OCI-LY3 (cell line): ENCODE measurements at regions not wholly inside any gene's neighbourhood (a gene's known extent, or its start where the extent isn't known, plus 50 kb on each side); places are given as distances from the start of the nearest gene placed in this dataset.

Experiments
- H2AFZ ChIP-seq: fragments of 200-600, 300-600 bp; shearing (Covaris generic); 2 replicates; pipeline ENCODE4 v1.6.0; 2014; ENCODE audit warnings: antibody characterized with exemption, low read depth, low read length
- H3K27ac ChIP-seq: fragments of 200-600, 300-600 bp; sonication (generic); 2 replicates; pipeline ENCODE4 v1.5.1; 2014; ENCODE audit warnings: mild to moderate bottlenecking, low read length, moderate library complexity, mixed read lengths
- H3K27me3 ChIP-seq: fragments of 200-600, 300-600 bp; sonication (generic); 2 replicates; pipeline ENCODE4 v1.6.1; 2014; ENCODE audit warnings: low read depth, low read length, mixed read lengths
- H3K36me3 ChIP-seq: fragments of 200-600, 300-600 bp; sonication (generic); replicated peaks from 2 replicates; pipeline ENCODE3; 2014; ENCODE audit warnings: low read depth, low read length, mixed read lengths
- H3K4me1 ChIP-seq: fragments of 300-600, 200-600 bp; sonication (generic); 2 replicates; pipeline ENCODE4 v1.6.1; 2014; ENCODE audit warnings: low read length, mixed read lengths
- H3K4me2 ChIP-seq: fragments of 200-600, 300-600 bp; sonication (generic); 2 replicates; pipeline ENCODE4 v1.6.1; 2014; ENCODE audit warnings: low read length, mixed read lengths
- H3K4me3 ChIP-seq: fragments of 300-600, 200-600 bp; sonication (generic); 2 replicates; pipeline ENCODE4 v1.5.1; 2014; ENCODE audit warnings: antibody characterized with exemption, mild to moderate bottlenecking, low read length, moderate library complexity
- H3K79me2 ChIP-seq: fragments of 300-600, 200-600 bp; shearing (Covaris generic); 2 replicates; pipeline ENCODE4 v1.6.1; 2014; ENCODE audit warnings: mild to moderate bottlenecking, low read length, mixed read lengths
- H3K9ac ChIP-seq: fragments of 300-600, 200-600 bp; shearing (Covaris generic); 2 replicates; pipeline ENCODE4 v1.6.0; 2014; ENCODE audit warnings: mild to moderate bottlenecking, low read length, moderate library complexity
- H3K9me3 ChIP-seq: fragments of 200-600, 300-600 bp; shearing (Covaris generic); 2 replicates; pipeline ENCODE4 v1.6.1; 2014; ENCODE audit warnings: low read length, mixed read lengths; ENCODE audit not compliant: insufficient read depth
- H4K20me1 ChIP-seq: fragments of 200-600, 300-600 bp; sonication (generic); 2 replicates; pipeline ENCODE4 v1.6.1; 2016; ENCODE audit warnings: low read length, mixed read lengths; ENCODE audit not compliant: insufficient read depth
- EZH2phosphoT487 ChIP-seq: fragments of 200-600 bp; shearing (Covaris generic); IDR thresholded peaks from 2 replicates; pipeline ENCODE4 v1.6.1; 2018; ENCODE audit warnings: antibody characterized with exemption, mixed run types, low read depth
- TF ChIP-seq, protein P1 (sequence below): fragments of 200-600, 300-600 bp; sonication (generic); IDR thresholded peaks from 2 replicates; pipeline ENCODE4 v1.5.1; 2014; ENCODE audit warnings: antibody characterized with exemption, low read length, low read depth

DNA sequence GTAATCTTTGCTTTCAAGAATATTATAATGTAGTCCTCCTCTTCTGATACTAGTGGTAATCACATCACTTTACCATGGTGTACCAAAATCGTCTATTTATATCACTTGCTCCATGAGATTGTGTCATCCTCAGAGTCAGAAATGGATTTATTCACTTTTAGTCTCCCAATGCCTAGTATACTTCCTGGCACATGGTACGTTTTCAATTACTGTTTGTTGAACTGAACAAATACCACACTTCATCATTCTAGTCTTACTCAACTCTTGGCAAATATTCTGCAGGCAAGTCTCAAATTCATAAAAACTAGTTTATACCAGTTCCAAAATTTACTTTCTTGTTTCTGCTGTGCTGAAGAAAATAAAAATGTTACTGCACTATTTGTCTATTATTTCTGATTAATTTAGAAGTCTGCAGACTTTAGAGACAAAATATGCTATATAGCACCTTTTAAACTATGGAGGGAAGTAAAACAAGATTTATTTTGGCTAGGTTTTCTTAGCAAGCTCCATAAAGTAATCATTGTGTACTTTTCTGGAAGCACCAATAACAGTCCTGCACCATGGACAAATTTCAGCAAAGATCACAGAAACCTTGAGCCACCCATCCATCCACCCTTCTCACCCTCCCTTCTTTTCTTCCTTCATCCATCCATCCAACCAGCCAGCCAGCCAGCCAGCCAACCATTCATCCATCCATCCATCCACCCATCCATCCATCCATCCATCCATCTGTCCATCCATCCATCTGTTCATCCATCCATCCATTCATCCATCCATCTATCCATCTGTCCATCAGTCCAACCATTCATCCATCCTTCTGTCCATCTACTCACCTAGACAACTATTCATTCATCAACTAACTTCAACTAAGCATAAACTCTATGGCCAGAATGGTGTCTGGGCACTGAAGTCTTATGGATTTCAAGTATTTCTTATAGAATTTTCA is 102.1 kb upstream of the STMND1 start:
- H3K9me3 ChIP-seq, result no peaks in the 10 kb centered on the region
- H3K27me3 ChIP-seq, result 0 out of 2 replicates have a peak, but pooled peaks cover 8% of the 10 kb centered on the region
- H3K4me3 ChIP-seq, result no peak overlapping the region
- no peaks in the 10 kb centered on the region for H3K4me1 ChIP-seq
- TF ChIP-seq EZH2phosphoT487, result no peak
- TF ChIP-seq, protein P1, sequence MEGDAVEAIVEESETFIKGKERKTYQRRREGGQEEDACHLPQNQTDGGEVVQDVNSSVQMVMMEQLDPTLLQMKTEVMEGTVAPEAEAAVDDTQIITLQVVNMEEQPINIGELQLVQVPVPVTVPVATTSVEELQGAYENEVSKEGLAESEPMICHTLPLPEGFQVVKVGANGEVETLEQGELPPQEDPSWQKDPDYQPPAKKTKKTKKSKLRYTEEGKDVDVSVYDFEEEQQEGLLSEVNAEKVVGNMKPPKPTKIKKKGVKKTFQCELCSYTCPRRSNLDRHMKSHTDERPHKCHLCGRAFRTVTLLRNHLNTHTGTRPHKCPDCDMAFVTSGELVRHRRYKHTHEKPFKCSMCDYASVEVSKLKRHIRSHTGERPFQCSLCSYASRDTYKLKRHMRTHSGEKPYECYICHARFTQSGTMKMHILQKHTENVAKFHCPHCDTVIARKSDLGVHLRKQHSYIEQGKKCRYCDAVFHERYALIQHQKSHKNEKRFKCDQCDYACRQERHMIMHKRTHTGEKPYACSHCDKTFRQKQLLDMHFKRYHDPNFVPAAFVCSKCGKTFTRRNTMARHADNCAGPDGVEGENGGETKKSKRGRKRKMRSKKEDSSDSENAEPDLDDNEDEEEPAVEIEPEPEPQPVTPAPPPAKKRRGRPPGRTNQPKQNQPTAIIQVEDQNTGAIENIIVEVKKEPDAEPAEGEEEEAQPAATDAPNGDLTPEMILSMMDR, result no peak
- no peak overlapping the region for H3K4me2 ChIP-seq
- no peak overlapping the region for H2AFZ ChIP-seq
- no peak overlapping the region for H3K9ac ChIP-seq
- H3K27ac ChIP-seq, result no peak overlapping the region
- H3K36me3 ChIP-seq, result no peaks in the 10 kb centered on the region
- no peaks in the 10 kb centered on the region for H3K79me2 ChIP-seq
- no peaks in the 10 kb centered on the region for H4K20me1 ChIP-seq

DNA sequence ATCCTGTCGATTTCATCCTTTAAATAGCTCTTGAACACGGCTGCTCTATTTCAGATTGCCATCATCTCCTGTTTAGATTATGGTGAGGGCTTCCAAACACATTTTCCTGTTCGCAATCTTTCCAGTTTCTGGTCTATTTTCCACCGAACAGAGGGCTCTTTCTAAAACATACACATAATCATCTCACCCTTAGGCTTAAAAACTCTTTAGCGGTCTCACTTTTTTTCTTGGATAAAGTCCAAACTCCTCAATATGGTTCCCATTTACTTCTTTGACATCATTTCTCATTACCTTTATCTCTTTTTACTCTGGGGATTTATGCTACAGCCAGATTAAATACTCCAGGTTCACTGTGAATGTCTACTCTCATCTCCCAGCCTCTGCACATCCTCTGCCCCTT is 103.4 kb upstream of the STMND1 start:
- H4K20me1 ChIP-seq, result no peaks in the 10 kb centered on the region
- no peaks in the 10 kb centered on the region for H3K27me3 ChIP-seq
- TF ChIP-seq, protein P1, result no peak
- TF ChIP-seq EZH2phosphoT487, result no peak
- no peak overlapping the region for H3K27ac ChIP-seq
- H3K36me3 ChIP-seq, result no peaks in the 10 kb centered on the region
- H3K79me2 ChIP-seq, result no peaks in the 10 kb centered on the region
- H3K4me1 ChIP-seq, result no peaks in the 10 kb centered on the region
- H3K9ac ChIP-seq, result no peak overlapping the region
- no peak overlapping the region for H2AFZ ChIP-seq
- no peak overlapping the region for H3K4me3 ChIP-seq
- no peak overlapping the region for H3K4me2 ChIP-seq
- no peaks in the 10 kb centered on the region for H3K9me3 ChIP-seq

DNA sequence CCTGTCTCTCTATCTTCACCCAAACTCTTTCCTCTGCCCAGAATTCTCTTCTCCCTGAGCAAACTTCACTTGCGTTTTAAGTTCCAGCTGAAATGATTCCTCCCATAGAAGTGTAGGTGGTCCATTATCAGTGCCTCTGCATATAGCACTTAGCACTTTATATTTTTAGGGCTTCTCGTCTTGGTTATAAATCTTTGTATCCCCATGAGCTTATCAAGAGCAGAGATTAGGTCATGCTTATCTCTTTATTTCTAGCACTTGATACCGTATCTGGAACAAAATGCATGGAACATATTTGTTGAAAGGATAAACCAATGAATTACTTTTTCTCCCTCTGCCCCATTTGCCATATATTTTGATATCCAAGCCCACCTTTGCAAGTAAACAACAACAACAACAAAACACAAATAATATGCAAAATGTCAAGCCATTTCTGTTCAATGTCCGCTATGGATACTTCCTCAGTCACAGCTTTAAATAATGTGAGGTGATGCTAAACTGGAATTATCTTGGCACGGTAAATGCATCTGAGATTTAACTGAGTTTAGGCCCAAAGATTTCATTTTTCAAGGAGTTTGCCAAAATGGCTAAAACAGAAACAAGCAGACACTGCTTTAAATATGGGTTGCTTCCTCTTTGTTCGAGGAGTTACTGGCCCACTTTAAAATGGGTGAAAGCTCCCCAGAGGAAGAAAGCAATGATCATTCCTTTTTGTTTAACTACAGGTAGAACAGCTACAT is 106.2 kb upstream of the STMND1 start:
- Histone ChIP-seq H2AFZ (no peak overlapping the region), H3K27ac (no peak overlapping the region), H3K4me3 (no peak overlapping the region), H4K20me1 (no peaks in the 10 kb centered on the region), H3K79me2 (no peaks in the 10 kb centered on the region), H3K9ac (no peak overlapping the region), H3K4me2 (no peak overlapping the region), H3K4me1 (no peaks in the 10 kb centered on the region), H3K9me3 (no peaks in the 10 kb centered on the region), H3K36me3 (no peaks in the 10 kb centered on the region), H3K27me3 (peaks cover 3% of the 10 kb centered on the region; the same call in 1 of the 2 replicates)
- TF ChIP-seq EZH2phosphoT487, result no peak

DNA sequence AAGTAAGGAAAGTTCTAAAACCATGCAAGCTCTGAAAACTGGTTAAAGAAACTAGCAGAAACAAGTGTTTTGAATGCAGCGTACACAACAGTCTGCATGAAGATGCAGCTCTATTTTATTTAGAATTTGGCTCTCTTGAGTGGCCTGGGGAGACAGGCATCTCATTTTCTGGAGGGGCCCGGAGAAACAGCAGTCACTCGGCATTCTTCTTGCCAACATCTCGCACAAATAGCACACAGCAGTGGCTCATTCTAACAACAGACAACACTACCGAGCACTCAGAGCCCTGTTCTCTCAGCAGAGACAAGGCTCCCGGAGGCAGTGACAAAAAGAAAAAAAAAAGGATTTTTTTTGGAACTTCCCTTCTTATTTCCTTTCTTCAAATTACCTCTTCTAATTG is 108.5 kb upstream of the STMND1 start:
- no peaks in the 10 kb centered on the region for H4K20me1 ChIP-seq
- TF ChIP-seq, protein P1, result no peak
- TF ChIP-seq EZH2phosphoT487, result no peak
- no peak overlapping the region for H3K4me3 ChIP-seq
- no peaks in the 10 kb centered on the region for H3K36me3 ChIP-seq
- H3K4me2 ChIP-seq, result no peak overlapping the region
- no peak overlapping the region for H3K9ac ChIP-seq
- no peak overlapping the region for H2AFZ ChIP-seq
- peaks cover 3% of the 10 kb centered on the region; the same call in 1 of the 2 replicates for H3K27me3 ChIP-seq
- H3K79me2 ChIP-seq, result no peaks in the 10 kb centered on the region
- no peak overlapping the region for H3K27ac ChIP-seq
- H3K4me1 ChIP-seq, result no peaks in the 10 kb centered on the region
- no peaks in the 10 kb centered on the region for H3K9me3 ChIP-seq
